ENCODE measurements at regions not wholly inside any gene's neighbourhood (a gene's known extent, or its start where the extent isn't known, plus 50 kb on each side); places are given as distances from the start of the nearest gene placed in this dataset.

GRCh38 chr10:4306871-4307270 is 519.1 kb upstream of the AKR1E2 start:
- no peak for TF ChIP-seq RAD21 (IDR thresholded peaks at IDR 0.05; ENCODE audit: low read depth)
- no peak for TF ChIP-seq TEAD4 (IDR thresholded peaks at IDR 0.05)
- no peak for TF ChIP-seq EGR1 (IDR thresholded peaks at IDR 0.05)
- TF ChIP-seq, protein P1, sequence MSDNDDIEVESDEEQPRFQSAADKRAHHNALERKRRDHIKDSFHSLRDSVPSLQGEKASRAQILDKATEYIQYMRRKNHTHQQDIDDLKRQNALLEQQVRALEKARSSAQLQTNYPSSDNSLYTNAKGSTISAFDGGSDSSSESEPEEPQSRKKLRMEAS (IDR thresholded peaks at IDR 0.05): no peak

Measured in Ishikawa (cell line).